Endothelial cell of umbilical vein (primary cell): ENCODE measurements at regions not wholly inside any gene's neighbourhood (a gene's known extent, or its start where the extent isn't known, plus 50 kb on each side); places are given as distances from the start of the nearest gene placed in this dataset.
A peak's percentile ranks its signal among the peaks of the same experiment; 100 is the strongest.

Experiments used
- BruUV-seq: library from RNA; stranded (reverse); fragments of 400-500 nt; replicated peaks from 2 replicates; lab custom pipeline; 2021; lab: Mats Ljungman, UMichigan
- CTCF ChIA-PET: fragments of 300-600, 350-600 bp; sonication (Branson Sonifier 250); formaldehyde crosslinking; loops from one replicate; lab custom pipeline; 2021; ENCODE audit warnings: antibody characterized with exemption, inconsistent platforms; lab: Charles Lee
- POLR2A ChIA-PET: fragments of 300-600, 350-600 bp; sonication (Branson Sonifier 250); formaldehyde crosslinking; loops from one replicate; lab custom pipeline; 2021; ENCODE audit warnings: antibody characterized with exemption, inconsistent platforms; lab: Charles Lee
- DNase-seq: peaks from one replicate; pipeline ENCODE4 v3.0.0-alpha.2; 2011; ENCODE audit warnings: low read depth, low spot score
- FAIRE-seq: peaks from 2 replicates; lab custom pipeline; 2011; peaks lifted over from hg19 to GRCh38; lab: Jason Lieb, UNC
- H2AFZ ChIP-seq: 2 replicates; pipeline ENCODE4 v1.6.0; 2012; ENCODE audit warnings: low read depth, low read length, control low read depth, inconsistent platforms
- H3K27ac ChIP-seq: 2 replicates; pipeline ENCODE4 v1.5.1; 2011; ENCODE audit warnings: low read depth, mild to moderate bottlenecking, control low read depth, low read length, moderate library complexity; ENCODE audit not compliant: insufficient read depth
- H3K27me3 ChIP-seq, 2 experiments: 2 replicates each; pipeline versions ENCODE4 v1.6.0 to v1.6.1; 2011; ENCODE audit warnings: low read length in 2 of 2, mixed read lengths in 1 of 2; ENCODE audit not compliant: control insufficient read depth in 2 of 2, insufficient read depth in 2 of 2
- H3K36me3 ChIP-seq, 2 experiments: 2 replicates in 1 of 2; 3 replicates in 1 of 2; pipeline ENCODE4 v1.5.1; 2011; ENCODE audit warnings: low read length in 2 of 2, mild to moderate bottlenecking in 1 of 2, moderate library complexity in 1 of 2; ENCODE audit not compliant: control insufficient read depth in 2 of 2, insufficient read depth in 2 of 2; ENCODE audit errors: extremely low read depth in 1 of 2
- H3K4me1 ChIP-seq: 3 replicates; pipeline ENCODE4 v1.5.1; 2011; ENCODE audit warnings: mild to moderate bottlenecking, low read length; ENCODE audit not compliant: control insufficient read depth, insufficient read depth; ENCODE audit errors: extremely low read depth
- H3K4me2 ChIP-seq: 2 replicates; pipeline ENCODE4 v1.6.1; 2011; ENCODE audit warnings: low read length, control low read depth, mixed read lengths; ENCODE audit not compliant: insufficient read depth
- H3K4me3 ChIP-seq, 3 experiments: fragments of 200-600 bp in 1 of 3; sonication (generic), shearing (Covaris generic) in 1 of 3; replicated peaks in 1 of 3; 2 replicates each; pipeline ENCODE4 v1.5.1; 2011 to 2016; ENCODE audit warnings: control low read depth in 3 of 3, low read length in 3 of 3, mild to moderate bottlenecking in 2 of 3, inconsistent platforms in 1 of 3, low read depth in 1 of 3, moderate library complexity in 1 of 3; ENCODE audit not compliant: insufficient read depth in 1 of 3
- H3K79me2 ChIP-seq: 2 replicates; pipeline ENCODE4 v1.6.0; 2012; ENCODE audit warnings: low read length, inconsistent platforms; ENCODE audit not compliant: control insufficient read depth, insufficient read depth
- H3K9ac ChIP-seq: replicated peaks from 2 replicates; pipeline ENCODE3; 2011; ENCODE audit warnings: low read length, control low read depth; ENCODE audit not compliant: insufficient read depth; ENCODE audit errors: extremely low read depth
- H3K9me1 ChIP-seq: replicated peaks from 3 replicates; pipeline ENCODE4 v1.6.0; 2011; ENCODE audit warnings: mild to moderate bottlenecking, low read length; ENCODE audit not compliant: control insufficient read depth, insufficient read depth; ENCODE audit errors: extremely low read depth
- H3K9me3 ChIP-seq: replicated peaks from 2 replicates; pipeline ENCODE4 v1.5.1; 2012; ENCODE audit warnings: low read length, inconsistent platforms; ENCODE audit not compliant: control insufficient read depth, insufficient read depth
- H4K20me1 ChIP-seq: replicated peaks from 2 replicates; pipeline ENCODE3; 2011; ENCODE audit warnings: mild to moderate bottlenecking, low read length; ENCODE audit not compliant: control insufficient read depth, insufficient read depth; ENCODE audit errors: extremely low read depth
- FOS ChIP-seq: IDR thresholded peaks from 2 replicates; pipeline ENCODE4 v1.6.1; 2011; ENCODE audit warnings: mild to moderate bottlenecking, low read length, moderate library complexity, borderline replicate concordance; ENCODE audit not compliant: insufficient read depth
- GATA2 ChIP-seq: IDR thresholded peaks from 2 replicates; pipeline ENCODE4 v1.7.0; 2011; ENCODE audit warnings: low read depth, mild to moderate bottlenecking, moderate library complexity, mixed read lengths, low read length; ENCODE audit not compliant: insufficient read length, insufficient read depth
- JUN ChIP-seq: IDR thresholded peaks from 2 replicates; pipeline ENCODE4 v1.6.1; 2011; ENCODE audit warnings: borderline replicate concordance, low read depth; ENCODE audit not compliant: insufficient read length, insufficient read depth
- MYC ChIP-seq: IDR thresholded peaks from one replicate; pipeline ENCODE4 v1.6.1; 2011; ENCODE audit warnings: mild to moderate bottlenecking, low read depth, low read length
- POLR2A ChIP-seq: IDR thresholded peaks from 2 replicates; pipeline ENCODE4 v1.6.1; 2012; ENCODE audit warnings: low read depth, mild to moderate bottlenecking, control low read depth, low read length
- POLR2AphosphoS5 ChIP-seq: IDR thresholded peaks from 2 replicates; pipeline ENCODE4 v1.6.1; 2012; ENCODE audit warnings: low read depth, mild to moderate bottlenecking, control low read depth, low read length, moderate library complexity; ENCODE audit not compliant: insufficient read depth
- dilution Hi-C: fragments of 300-500 bp; cut with MboI; formaldehyde crosslinking; loops from one replicate; pipeline ENCODE4 v1.15.0; 2019; ENCODE audit warnings: low sequenced_read_pairs; ENCODE audit not compliant: extremely low pct_ligation_motif_present
- intact Hi-C: fragments of 100-400 bp; cut with micrococcal nuclease; formaldehyde crosslinking; loops from one replicate; pipeline ENCODE4 v1.10.0; 2022
- TF ChIP-seq, protein P1 (sequence below), 2 donors: IDR thresholded peaks; 1 replicate in 1 of 2; 2 replicates in 1 of 2; pipeline ENCODE4 v1.5.1; 2011; ENCODE audit warnings: low read length in 2 of 2, mild to moderate bottlenecking in 2 of 2, moderate library complexity in 2 of 2, control low read depth in 1 of 2, inconsistent platforms in 1 of 2, low read depth in 1 of 2; ENCODE audit not compliant: insufficient read depth in 1 of 2; ENCODE audit errors: extremely low read depth in 1 of 2

DNA sequence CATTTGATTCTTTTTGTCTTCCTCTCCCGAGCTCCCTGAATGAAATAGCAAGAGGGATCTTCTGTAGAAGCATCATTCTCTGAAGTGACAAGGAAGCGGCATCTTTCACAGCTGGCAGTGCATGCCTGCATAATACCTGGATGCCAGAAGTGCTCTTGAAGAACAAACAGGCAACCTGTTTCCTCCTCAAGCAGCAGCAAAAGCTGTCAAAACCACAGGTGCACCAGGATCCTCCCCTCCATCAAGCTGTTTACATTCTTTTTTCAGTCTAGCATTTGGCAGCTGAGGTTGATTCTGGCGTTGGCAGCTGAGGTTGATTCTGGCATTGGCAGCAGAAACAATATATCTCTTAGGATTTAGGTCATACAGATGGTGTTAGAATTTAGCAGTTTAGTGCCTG is 979.0 kb downstream of the TUSC7 start:
- Histone ChIP-seq H3K4me2 (no peak overlapping the region), H2AFZ (no peak overlapping the region)

DNA sequence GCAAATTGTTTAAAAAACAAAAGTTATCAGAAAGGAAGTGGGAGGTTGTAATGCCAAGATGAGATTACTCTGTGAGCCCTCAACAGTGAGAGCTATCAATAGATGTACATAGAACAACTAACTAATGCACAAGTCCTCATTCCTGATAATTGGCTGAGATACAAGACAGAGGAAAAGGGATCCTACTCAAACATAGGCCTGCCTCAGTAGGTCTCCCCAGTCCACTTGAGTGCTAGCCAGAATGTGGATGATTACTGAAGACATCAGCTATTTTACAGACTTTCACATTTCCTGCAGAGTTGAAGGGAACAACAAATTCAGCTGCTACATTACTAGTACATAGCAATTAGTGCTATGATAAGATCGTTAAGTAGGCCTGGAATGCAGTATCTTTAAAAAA is 981.9 kb downstream of the TUSC7 start:
- H3K9me1 ChIP-seq = no peaks in the 10 kb centered on the region
- peaks cover 7% of the 10 kb centered on the region for H3K4me1 ChIP-seq
- no peaks in the 10 kb centered on the region for H3K27me3 ChIP-seq
- no peaks in the 10 kb centered on the region for H3K36me3 ChIP-seq
- DNase-seq (peak; percentile 2), FAIRE-seq (no peak)
- CTCF ChIA-PET = no interaction called here
- POLR2A ChIA-PET = no interaction called here
- H2AFZ ChIP-seq = no peak overlapping the region
- no peak overlapping the region for H3K4me3 ChIP-seq
- no peaks in the 10 kb centered on the region for H4K20me1 ChIP-seq
- no peak overlapping the region for H3K27ac ChIP-seq
- no TSS peak for BruUV-seq
- no peaks in the 10 kb centered on the region for H3K9me3 ChIP-seq
- TF ChIP-seq GATA2 (no peak), POLR2AphosphoS5 (no peak), FOS (no peak), MYC (no peak), POLR2A (no peak), JUN (no peak)
- TF ChIP-seq, protein P1, sequence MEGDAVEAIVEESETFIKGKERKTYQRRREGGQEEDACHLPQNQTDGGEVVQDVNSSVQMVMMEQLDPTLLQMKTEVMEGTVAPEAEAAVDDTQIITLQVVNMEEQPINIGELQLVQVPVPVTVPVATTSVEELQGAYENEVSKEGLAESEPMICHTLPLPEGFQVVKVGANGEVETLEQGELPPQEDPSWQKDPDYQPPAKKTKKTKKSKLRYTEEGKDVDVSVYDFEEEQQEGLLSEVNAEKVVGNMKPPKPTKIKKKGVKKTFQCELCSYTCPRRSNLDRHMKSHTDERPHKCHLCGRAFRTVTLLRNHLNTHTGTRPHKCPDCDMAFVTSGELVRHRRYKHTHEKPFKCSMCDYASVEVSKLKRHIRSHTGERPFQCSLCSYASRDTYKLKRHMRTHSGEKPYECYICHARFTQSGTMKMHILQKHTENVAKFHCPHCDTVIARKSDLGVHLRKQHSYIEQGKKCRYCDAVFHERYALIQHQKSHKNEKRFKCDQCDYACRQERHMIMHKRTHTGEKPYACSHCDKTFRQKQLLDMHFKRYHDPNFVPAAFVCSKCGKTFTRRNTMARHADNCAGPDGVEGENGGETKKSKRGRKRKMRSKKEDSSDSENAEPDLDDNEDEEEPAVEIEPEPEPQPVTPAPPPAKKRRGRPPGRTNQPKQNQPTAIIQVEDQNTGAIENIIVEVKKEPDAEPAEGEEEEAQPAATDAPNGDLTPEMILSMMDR (IDR thresholded peaks at IDR 0.05; ENCODE audit: extremely low read depth in 1 of 2, insufficient read depth in 1 of 2, low read depth in 1 of 2, low read length in 2 of 2) = no peak
- intact Hi-C loops = loop anchor here (5.0 kb wide), 1 partner anchor 64 kb away; no protein-coding TSS in a partner anchor
- H3K79me2 ChIP-seq = no peaks in the 10 kb centered on the region
- no peak overlapping the region for H3K4me2 ChIP-seq
- dilution Hi-C loops = no loop called here
- H3K9ac ChIP-seq = no peak overlapping the region

More for the DNA sequence above, 979.0 kb downstream of the TUSC7 start:
- dilution Hi-C loops (no loop called here), intact Hi-C loops (no loop called here)
- CTCF ChIA-PET = interaction anchor here (1.4 to 1.6 kb wide), 2 partner anchors 9 to 13 kb away, joined by 3 to 4 read pairs; no protein-coding TSS in a partner anchor
- no peaks in the 10 kb centered on the region for H3K9me3 ChIP-seq
- H3K9me1 ChIP-seq = no peaks in the 10 kb centered on the region
- no peaks in the 10 kb centered on the region for H3K79me2 ChIP-seq
- no peaks in the 10 kb centered on the region for H3K36me3 ChIP-seq
- FAIRE-seq (no peak), DNase-seq (no peak)
- BruUV-seq = no TSS peak
- POLR2A ChIA-PET = no interaction called here
- no peak overlapping the region for H3K27ac ChIP-seq
- H4K20me1 ChIP-seq = no peaks in the 10 kb centered on the region
- no peak overlapping the region for H3K9ac ChIP-seq
- TF ChIP-seq POLR2A = no peak
- TF ChIP-seq MYC = no peak
- TF ChIP-seq JUN = no peak
- H3K4me3 ChIP-seq = no peak overlapping the region
- H3K4me1 ChIP-seq = peaks cover 7% of the 10 kb centered on the region
- no peaks in the 10 kb centered on the region for H3K27me3 ChIP-seq
